ENCODE measurements at regions not wholly inside any gene's neighbourhood (a gene's known extent, or its start where the extent isn't known, plus 50 kb on each side); places are given as distances from the start of the nearest gene placed in this dataset.

- Histone ChIP-seq H3K4me1 (ENCODE audit: control insufficient read depth, insufficient read depth, low read length) (peaks cover 8% of the 10 kb centered on the region; the same call in 1 of the 2 replicates), H3K36me3 (ENCODE audit: control insufficient read depth in 2 of 2, insufficient read depth in 1 of 2, low read length in 2 of 2) (no peaks in the 10 kb centered on the region), H3K9me3 (ENCODE audit: control insufficient read depth, insufficient read depth, low read depth, low read length) (no peaks in the 10 kb centered on the region), H3K27ac (ENCODE audit: extremely low read depth, low read depth, low read length) (no peak overlapping the region), H3K4me3 (ENCODE audit: low read depth, low read length) (no peak overlapping the region)
- TF ChIP-seq ZNF341 (tag by site-specific recombination; IDR thresholded peaks at IDR 0.05; ENCODE audit: low read depth) = no peak
- no peak for TF ChIP-seq ZNF518A (tag by site-specific recombination; conservative IDR thresholded peaks at IDR 0.05; ENCODE audit: low read depth)
- no peak for TF ChIP-seq ZNF530 (tag by site-specific recombination; IDR thresholded peaks at IDR 0.05; ENCODE audit: low read depth)
- TF ChIP-seq ZNF830 (tag by site-specific recombination; IDR thresholded peaks at IDR 0.05; ENCODE audit: low read depth) = no peak
- no peak for TF ChIP-seq YY2 (tag by site-specific recombination; IDR thresholded peaks at IDR 0.05)
- no peak for TF ChIP-seq ZNF174 (tag by site-specific recombination; IDR thresholded peaks at IDR 0.05)
- no peak for TF ChIP-seq ZNF292 (tag by site-specific recombination; IDR thresholded peaks at IDR 0.05; ENCODE audit: borderline replicate concordance, low read depth)
- TF ChIP-seq ZNF776 (tag by site-specific recombination; IDR thresholded peaks at IDR 0.05; ENCODE audit: borderline replicate concordance) = no peak
- no peak for TF ChIP-seq GLIS2 (tag by site-specific recombination; IDR thresholded peaks at IDR 0.05)
- TF ChIP-seq ZFP3 (tag by site-specific recombination; IDR thresholded peaks at IDR 0.05; ENCODE audit: low read depth) = no peak
- no peak for TF ChIP-seq ZNF623 (tag by site-specific recombination; IDR thresholded peaks at IDR 0.05)
- TF ChIP-seq ZNF114 (tag by site-specific recombination; IDR thresholded peaks at IDR 0.05) = no peak
- no peak for TF ChIP-seq OSR2 (tag by site-specific recombination; IDR thresholded peaks at IDR 0.05)
- TF ChIP-seq, protein P1, sequence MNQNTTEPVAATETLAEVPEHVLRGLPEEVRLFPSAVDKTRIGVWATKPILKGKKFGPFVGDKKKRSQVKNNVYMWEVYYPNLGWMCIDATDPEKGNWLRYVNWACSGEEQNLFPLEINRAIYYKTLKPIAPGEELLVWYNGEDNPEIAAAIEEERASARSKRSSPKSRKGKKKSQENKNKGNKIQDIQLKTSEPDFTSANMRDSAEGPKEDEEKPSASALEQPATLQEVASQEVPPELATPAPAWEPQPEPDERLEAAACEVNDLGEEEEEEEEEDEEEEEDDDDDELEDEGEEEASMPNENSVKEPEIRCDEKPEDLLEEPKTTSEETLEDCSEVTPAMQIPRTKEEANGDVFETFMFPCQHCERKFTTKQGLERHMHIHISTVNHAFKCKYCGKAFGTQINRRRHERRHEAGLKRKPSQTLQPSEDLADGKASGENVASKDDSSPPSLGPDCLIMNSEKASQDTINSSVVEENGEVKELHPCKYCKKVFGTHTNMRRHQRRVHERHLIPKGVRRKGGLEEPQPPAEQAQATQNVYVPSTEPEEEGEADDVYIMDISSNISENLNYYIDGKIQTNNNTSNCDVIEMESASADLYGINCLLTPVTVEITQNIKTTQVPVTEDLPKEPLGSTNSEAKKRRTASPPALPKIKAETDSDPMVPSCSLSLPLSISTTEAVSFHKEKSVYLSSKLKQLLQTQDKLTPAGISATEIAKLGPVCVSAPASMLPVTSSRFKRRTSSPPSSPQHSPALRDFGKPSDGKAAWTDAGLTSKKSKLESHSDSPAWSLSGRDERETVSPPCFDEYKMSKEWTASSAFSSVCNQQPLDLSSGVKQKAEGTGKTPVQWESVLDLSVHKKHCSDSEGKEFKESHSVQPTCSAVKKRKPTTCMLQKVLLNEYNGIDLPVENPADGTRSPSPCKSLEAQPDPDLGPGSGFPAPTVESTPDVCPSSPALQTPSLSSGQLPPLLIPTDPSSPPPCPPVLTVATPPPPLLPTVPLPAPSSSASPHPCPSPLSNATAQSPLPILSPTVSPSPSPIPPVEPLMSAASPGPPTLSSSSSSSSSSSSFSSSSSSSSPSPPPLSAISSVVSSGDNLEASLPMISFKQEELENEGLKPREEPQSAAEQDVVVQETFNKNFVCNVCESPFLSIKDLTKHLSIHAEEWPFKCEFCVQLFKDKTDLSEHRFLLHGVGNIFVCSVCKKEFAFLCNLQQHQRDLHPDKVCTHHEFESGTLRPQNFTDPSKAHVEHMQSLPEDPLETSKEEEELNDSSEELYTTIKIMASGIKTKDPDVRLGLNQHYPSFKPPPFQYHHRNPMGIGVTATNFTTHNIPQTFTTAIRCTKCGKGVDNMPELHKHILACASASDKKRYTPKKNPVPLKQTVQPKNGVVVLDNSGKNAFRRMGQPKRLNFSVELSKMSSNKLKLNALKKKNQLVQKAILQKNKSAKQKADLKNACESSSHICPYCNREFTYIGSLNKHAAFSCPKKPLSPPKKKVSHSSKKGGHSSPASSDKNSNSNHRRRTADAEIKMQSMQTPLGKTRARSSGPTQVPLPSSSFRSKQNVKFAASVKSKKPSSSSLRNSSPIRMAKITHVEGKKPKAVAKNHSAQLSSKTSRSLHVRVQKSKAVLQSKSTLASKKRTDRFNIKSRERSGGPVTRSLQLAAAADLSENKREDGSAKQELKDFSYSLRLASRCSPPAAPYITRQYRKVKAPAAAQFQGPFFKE (tag by site-specific recombination; IDR thresholded peaks at IDR 0.05; ENCODE audit: borderline replicate concordance) = no peak
- TF ChIP-seq ZNF626 (tag by site-specific recombination; IDR thresholded peaks at IDR 0.05) = no peak
- TF ChIP-seq ZNF2 (tag by site-specific recombination; IDR thresholded peaks at IDR 0.05) = no peak
- no peak for TF ChIP-seq KLF8 (tag by site-specific recombination; IDR thresholded peaks at IDR 0.05)
- TF ChIP-seq ZNF211 (tag by site-specific recombination; IDR thresholded peaks at IDR 0.05; ENCODE audit: low read depth) = no peak
- TF ChIP-seq ZNF837 (tag by site-specific recombination; IDR thresholded peaks at IDR 0.05) = no peak
- TF ChIP-seq ZNF366 (tag by site-specific recombination; conservative IDR thresholded peaks at IDR 0.05) = no peak
- ChIA-PET CTCF (interaction anchor here (0.6 kb wide), 1 partner anchor 168 kb away, joined by 3 read pairs; no protein-coding TSS in a partner anchor), POLR2A (no interaction called here)
These were observed 118.4 kb downstream of the DISP1 start for GRCh38 chr1:222933273-222933672.
